ENCODE measurements at regions not wholly inside any gene's neighbourhood (a gene's known extent, or its start where the extent isn't known, plus 50 kb on each side); places are given as distances from the start of the nearest gene placed in this dataset.
"Not testable (repeated sequence)": the region's sequence is repeated elsewhere in the genome, so short reads cannot be mapped to it uniquely, and the experiment has no call there.

- TF ChIP-seq REST (IDR thresholded peaks at IDR 0.05), result no peak
- TF ChIP-seq MAZ (IDR thresholded peaks at IDR 0.05; ENCODE audit: borderline replicate concordance, low read depth, low read length), result no peak
- TF ChIP-seq BHLHE40 (IDR thresholded peaks at IDR 0.05; ENCODE audit: low read depth, low read length), result no peak
- TF ChIP-seq CEBPB (IDR thresholded peaks at IDR 0.05), result no peak
- TF ChIP-seq RNF2 (IDR thresholded peaks at IDR 0.05; ENCODE audit: borderline replicate concordance, low read depth), result no peak
- TF ChIP-seq ESRRA (IDR thresholded peaks at IDR 0.05; ENCODE audit: borderline replicate concordance, low read length), result no peak
- TF ChIP-seq ZC3H11A (IDR thresholded peaks at IDR 0.05), result no peak
Observed at GRCh38 chr5:39654715-39655114, 229.9 kb upstream of the DAB2 start (continued).

DNA sequence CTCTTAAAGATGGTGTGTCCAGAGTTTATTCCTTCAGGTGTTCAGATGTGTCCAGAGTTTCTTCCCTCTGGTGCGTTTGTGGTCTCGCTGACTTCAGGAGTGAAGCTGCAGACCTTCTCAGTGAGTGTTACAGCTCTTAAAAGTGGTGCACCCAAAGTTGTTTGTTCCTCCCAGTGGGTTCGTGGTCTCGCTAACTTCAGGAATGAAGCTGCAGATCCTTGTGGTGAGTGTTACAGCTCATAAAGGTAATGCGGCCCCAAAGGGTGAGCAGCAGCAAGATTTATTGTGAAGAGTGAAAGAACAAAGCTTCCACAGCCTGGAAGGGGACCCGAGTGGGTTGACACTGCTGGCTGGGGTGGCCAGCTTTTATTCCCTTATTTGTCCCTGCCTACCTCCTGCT lies 227.7 kb upstream of the DAB2 start:
- ATAC-seq; FAIRE-seq; POLR2A ChIA-PET; H3K4me2 ChIP-seq; H3K4me1 ChIP-seq; H3K27ac ChIP-seq; DNase-seq (ENCODE audit: low read depth in 1 of 2, low spot score in 1 of 2); H3K4me3 ChIP-seq; H3K9me3 ChIP-seq: not testable (repeated sequence)
- 59% methylated on average over 6 of the region's 6 CpGs for WGBS (ENCODE audit: missing lambda C conversion rate)
- CTCF ChIA-PET, result interaction anchor here (1.2 kb wide), 1 partner anchor 10 kb away, joined by 3 read pairs; no protein-coding TSS in a partner anchor

GRCh38 chr5:39652036-39652435 lies 227.3 kb upstream of the DAB2 start:
- FAIRE-seq (no peak), ATAC-seq (no peak), DNase-seq (ENCODE audit: low read depth in 1 of 2, low spot score in 1 of 2) (no peak)
- H3K4me1 ChIP-seq, result peaks cover 8% of the 10 kb centered on the region; the same call in 1 of the 3 replicates
- TF ChIP-seq HOXB5 (CRISPR knock-in tag; IDR thresholded peaks at IDR 0.05), result no peak
- no peak for TF ChIP-seq HOXB13 (CRISPR knock-in tag; IDR thresholded peaks at IDR 0.05; ENCODE audit: low read depth)
- no peak for TF ChIP-seq EHF (CRISPR knock-in tag; IDR thresholded peaks at IDR 0.05)
- no peak for TF ChIP-seq JUNB (IDR thresholded peaks at IDR 0.05)
- TF ChIP-seq HEYL (CRISPR knock-in tag; IDR thresholded peaks at IDR 0.05), result no peak
- no peak for TF ChIP-seq CHD4 (IDR thresholded peaks at IDR 0.05; ENCODE audit: borderline replicate concordance)
- TF ChIP-seq RFX5 (IDR thresholded peaks at IDR 0.05), result no peak
- TF ChIP-seq FOSL2 (IDR thresholded peaks at IDR 0.05), result no peak
- TF ChIP-seq FOSL2 (CRISPR knock-in tag; IDR thresholded peaks at IDR 0.05), result no peak
- no peak for TF ChIP-seq TFCP2L1 (CRISPR knock-in tag; IDR thresholded peaks at IDR 0.05)
- TF ChIP-seq, protein P1, sequence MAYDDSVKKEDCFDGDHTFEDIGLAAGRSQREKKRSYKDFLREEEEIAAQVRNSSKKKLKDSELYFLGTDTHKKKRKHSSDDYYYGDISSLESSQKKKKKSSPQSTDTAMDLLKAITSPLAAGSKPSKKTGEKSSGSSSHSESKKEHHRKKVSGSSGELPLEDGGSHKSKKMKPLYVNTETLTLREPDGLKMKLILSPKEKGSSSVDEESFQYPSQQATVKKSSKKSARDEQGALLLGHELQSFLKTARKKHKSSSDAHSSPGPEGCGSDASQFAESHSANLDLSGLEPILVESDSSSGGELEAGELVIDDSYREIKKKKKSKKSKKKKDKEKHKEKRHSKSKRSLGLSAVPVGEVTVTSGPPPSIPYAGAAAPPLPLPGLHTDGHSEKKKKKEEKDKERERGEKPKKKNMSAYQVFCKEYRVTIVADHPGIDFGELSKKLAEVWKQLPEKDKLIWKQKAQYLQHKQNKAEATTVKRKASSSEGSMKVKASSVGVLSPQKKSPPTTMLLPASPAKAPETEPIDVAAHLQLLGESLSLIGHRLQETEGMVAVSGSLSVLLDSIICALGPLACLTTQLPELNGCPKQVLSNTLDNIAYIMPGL (CRISPR knock-in tag; IDR thresholded peaks at IDR 0.05; ENCODE audit: borderline replicate concordance), result no peak
- TF ChIP-seq CBX2 (IDR thresholded peaks at IDR 0.05; ENCODE audit: borderline replicate concordance, low read depth), result no peak
- TF ChIP-seq EHMT2 (IDR thresholded peaks at IDR 0.05; ENCODE audit: low read depth), result no peak
- no peak for TF ChIP-seq ESRRA (IDR thresholded peaks at IDR 0.05; ENCODE audit: borderline replicate concordance, low read length)
- H3K4me2 ChIP-seq, result no peak overlapping the region
- ChIA-PET CTCF (interaction anchor here (1.2 kb wide), 1 partner anchor 9 kb away, joined by 3 read pairs; no protein-coding TSS in a partner anchor), POLR2A (no interaction called here)
- H3K4me3 ChIP-seq, result no peak overlapping the region
- no peaks in the 10 kb centered on the region for H3K9me3 ChIP-seq
- H3K27ac ChIP-seq, result no peak overlapping the region
- 83% methylated on average over 4 of the region's 4 CpGs for WGBS (ENCODE audit: missing lambda C conversion rate)
